ENCODE measurements at regions not wholly inside any gene's neighbourhood (a gene's known extent, or its start where the extent isn't known, plus 50 kb on each side); places are given as distances from the start of the nearest gene placed in this dataset.
A peak's percentile ranks its signal among the peaks of the same experiment; 100 is the strongest.

GRCh38 chr17:79196913-79197312 is 122.3 kb downstream of the ENGASE start:
- no peaks in the 10 kb centered on the region for H3K79me2 ChIP-seq (ENCODE audit: low read depth)
- no peaks in the 10 kb centered on the region for H4K20me1 ChIP-seq (ENCODE audit: insufficient read depth)
- ChIA-PET POLR2A (ENCODE audit: unreplicated experiment) (no interaction called here), CTCF (no interaction called here)
- H2AFZ ChIP-seq, result no peak overlapping the region
- no peaks in the 10 kb centered on the region for H3K9me2 ChIP-seq (ENCODE audit: insufficient read depth)
- no peak overlapping the region for H3K4me2 ChIP-seq
- H3K36me3 ChIP-seq (ENCODE audit: low read depth), result no peaks in the 10 kb centered on the region
- no peak overlapping the region for H3K27ac ChIP-seq
- peaks cover 89% of the 10 kb centered on the region for H3K27me3 ChIP-seq (ENCODE audit: insufficient read depth, low read depth)
- no peaks in the 10 kb centered on the region for H3F3A ChIP-seq (ENCODE audit: insufficient read depth, low read depth)
- no peak for DNase-seq
- no peak for TF ChIP-seq CTCF (conservative IDR thresholded peaks at IDR 0.05)
- TF ChIP-seq EZH2 (IDR thresholded peaks at IDR 0.05; ENCODE audit: low read depth), result no peak
- H3K4me3 ChIP-seq, result no peak overlapping the region
- BruUV-seq (replicated peaks), result no TSS peak
- no peaks in the 10 kb centered on the region for H3K9me3 ChIP-seq (ENCODE audit: insufficient read depth, low read depth)
- H3K4me1 ChIP-seq (replicated peaks; ENCODE audit: insufficient read depth), result no peaks in the 10 kb centered on the region
- intact Hi-C loops (cut with micrococcal nuclease; ENCODE audit: unreplicated experiment), result no loop called here

- peak in 1 of 2 experiments; percentile 18 for DNase-seq
Measured at GRCh38 chr17:79192503-79193351, 118.1 kb downstream of the ENGASE start.

DNA sequence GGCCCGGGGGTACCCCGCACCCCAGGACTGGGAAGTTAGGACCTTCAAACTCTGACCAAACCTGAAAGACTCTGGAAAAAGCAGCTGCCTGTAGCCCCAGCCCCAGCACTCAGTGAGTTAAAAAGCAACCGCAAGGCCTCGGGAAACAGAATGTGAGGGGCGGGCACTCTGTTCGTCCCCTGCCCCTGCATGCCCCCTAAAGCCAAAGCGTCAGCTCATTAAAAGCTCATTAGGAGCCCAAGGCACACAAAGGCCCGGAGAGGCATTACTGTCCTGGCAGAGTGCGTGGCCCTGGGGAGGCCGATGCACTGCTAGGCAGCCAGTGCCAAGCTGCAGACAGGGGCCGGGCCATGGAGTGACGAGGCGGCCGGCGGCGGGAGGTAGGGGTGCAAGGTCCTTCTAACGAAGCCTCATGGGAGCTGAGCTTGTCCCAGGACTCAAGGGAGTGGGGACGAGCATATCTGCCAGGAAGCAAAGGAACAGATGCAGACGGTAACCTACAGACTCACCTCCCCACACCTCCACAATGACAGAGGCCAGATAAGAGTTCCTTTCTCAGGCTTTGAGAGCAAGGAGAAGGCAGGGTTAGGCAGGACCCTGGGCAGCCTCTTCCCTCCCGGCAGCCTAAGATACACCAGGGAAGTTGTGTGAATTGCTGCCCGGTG is 116.8 kb downstream of the ENGASE start:
- no peak for TF ChIP-seq EZH2 (IDR thresholded peaks at IDR 0.05; ENCODE audit: low read depth)
- no peak for TF ChIP-seq CTCF (conservative IDR thresholded peaks at IDR 0.05)
- H3K79me2 ChIP-seq (ENCODE audit: low read depth), result no peaks in the 10 kb centered on the region
- H3K27me3 ChIP-seq (ENCODE audit: insufficient read depth, low read depth), result peaks cover 87% of the 10 kb centered on the region
- ChIA-PET POLR2A (ENCODE audit: unreplicated experiment) (no interaction called here), CTCF (no interaction called here)
- H3K4me2 ChIP-seq, result no peak overlapping the region
- intact Hi-C loops (cut with micrococcal nuclease; ENCODE audit: unreplicated experiment), result no loop called here
- no peaks in the 10 kb centered on the region for H3K9me3 ChIP-seq (ENCODE audit: insufficient read depth, low read depth)
- no peaks in the 10 kb centered on the region for H3K36me3 ChIP-seq (ENCODE audit: low read depth)
- no peaks in the 10 kb centered on the region for H3F3A ChIP-seq (ENCODE audit: insufficient read depth, low read depth)
- no peaks in the 10 kb centered on the region for H3K4me1 ChIP-seq (replicated peaks; ENCODE audit: insufficient read depth)
- H3K27ac ChIP-seq, result no peak overlapping the region
- no peak overlapping the region for H3K4me3 ChIP-seq
- no peaks in the 10 kb centered on the region for H4K20me1 ChIP-seq (ENCODE audit: insufficient read depth)
- no TSS peak for BruUV-seq (replicated peaks)
- no peaks in the 10 kb centered on the region for H3K9me2 ChIP-seq (ENCODE audit: insufficient read depth)
- no peak overlapping the region for H2AFZ ChIP-seq
- DNase-seq, result no peak

More at GRCh38 chr17:79192503-79193351, 118.1 kb downstream of the ENGASE start:
- ChIA-PET CTCF (no interaction called here), POLR2A (ENCODE audit: unreplicated experiment) (no interaction called here)
- Histone ChIP-seq H3K4me3 (no peak overlapping the region), H3F3A (ENCODE audit: insufficient read depth, low read depth) (no peaks in the 10 kb centered on the region), H3K4me2 (no peak overlapping the region), H3K9me2 (ENCODE audit: insufficient read depth) (no peaks in the 10 kb centered on the region), H3K79me2 (ENCODE audit: low read depth) (no peaks in the 10 kb centered on the region), H3K4me1 (replicated peaks; ENCODE audit: insufficient read depth) (no peaks in the 10 kb centered on the region), H3K36me3 (ENCODE audit: low read depth) (no peaks in the 10 kb centered on the region), H2AFZ (no peak overlapping the region), H3K27ac (no peak overlapping the region), H3K9me3 (ENCODE audit: insufficient read depth, low read depth) (no peaks in the 10 kb centered on the region), H3K27me3 (ENCODE audit: insufficient read depth, low read depth) (peaks cover 89% of the 10 kb centered on the region), H4K20me1 (ENCODE audit: insufficient read depth) (no peaks in the 10 kb centered on the region)
- BruUV-seq (replicated peaks), result no TSS peak
- intact Hi-C loops (cut with micrococcal nuclease; ENCODE audit: unreplicated experiment), result no loop called here
- TF ChIP-seq CTCF (conservative IDR thresholded peaks at IDR 0.05), result no peak
- TF ChIP-seq EZH2 (IDR thresholded peaks at IDR 0.05; ENCODE audit: low read depth), result no peak
